GM18858 (cell line): ENCODE measurements at regions not wholly inside any gene's neighbourhood (a gene's known extent, or its start where the extent isn't known, plus 50 kb on each side); places are given as distances from the start of the nearest gene placed in this dataset.

ENCODE experiments used
- ATAC-seq: cut with Tn5 transposase; IDR thresholded peaks from one replicate; pipeline ENCODE4 v1.9.1; 2021; ENCODE audit not compliant: unreplicated experiment

GRCh38 chr15:46607077-46607476 lies 972.2 kb downstream of the SQOR start:
- ATAC-seq = no peak

GRCh38 chr15:46616033-46616432 lies 981.2 kb downstream of the SQOR start:
- no peak for ATAC-seq

GRCh38 chr15:46617507-46617906 lies 982.7 kb downstream of the SQOR start:
- no peak for ATAC-seq

GRCh38 chr15:46618984-46619383 lies 984.2 kb downstream of the SQOR start:
- ATAC-seq = no peak

- no peak for ATAC-seq
These were observed 985.7 kb downstream of the SQOR start for GRCh38 chr15:46620392-46621013.

- no peak for ATAC-seq
These were observed 988.0 kb downstream of the SQOR start for GRCh38 chr15:46622851-46623250.

GRCh38 chr15:46636206-46636605 lies 1001.4 kb downstream of the SQOR start:
- ATAC-seq = no peak

- no peak for ATAC-seq
These were observed 1010.0 kb downstream of the SQOR start for GRCh38 chr15:46644501-46645481.

GRCh38 chr15:46646490-46646889 lies 1011.7 kb downstream of the SQOR start:
- ATAC-seq = no peak

GRCh38 chr15:46647046-46647445 lies 1012.2 kb downstream of the SQOR start:
- ATAC-seq = no peak

GRCh38 chr15:46652266-46652665 lies 1017.4 kb downstream of the SQOR start:
- no peak for ATAC-seq

GRCh38 chr15:46654993-46655392 lies 1020.2 kb downstream of the SQOR start:
- ATAC-seq = no peak

- no peak for ATAC-seq
These were observed 1025.4 kb downstream of the SQOR start for GRCh38 chr15:46660096-46660842.

- ATAC-seq = no peak
These were observed 1035.4 kb downstream of the SQOR start for GRCh38 chr15:46670258-46670657.

- no peak for ATAC-seq
These were observed 1036.5 kb downstream of the SQOR start for GRCh38 chr15:46671336-46671735.

- ATAC-seq = no peak
These were observed 1037.2 kb downstream of the SQOR start for GRCh38 chr15:46672041-46672440.

- ATAC-seq = no peak
These were observed 1040.8 kb upstream of the SEMA6D start for GRCh38 chr15:46676233-46677206.

GRCh38 chr15:46677491-46677890 lies 1039.8 kb upstream of the SEMA6D start:
- no peak for ATAC-seq

GRCh38 chr15:46681901-46682300 lies 1035.4 kb upstream of the SEMA6D start:
- ATAC-seq = no peak
